ENCODE measurements at regions not wholly inside any gene's neighbourhood (a gene's known extent, or its start where the extent isn't known, plus 50 kb on each side); places are given as distances from the start of the nearest gene placed in this dataset.

- Histone ChIP-seq H3K36me3 (ENCODE audit: insufficient read depth, low read depth, low read length) (0 out of 2 replicates have a peak, but pooled peaks cover 3% of the 10 kb centered on the region), H3K4me1 (ENCODE audit: insufficient read depth, low read length) (no peaks in the 10 kb centered on the region; the same call in 1 of the 2 replicates), H3K9ac (ENCODE audit: low read depth, low read length) (no peak overlapping the region), H3K9me3 (ENCODE audit: insufficient read depth, low read depth, low read length) (peaks cover 46% of the 10 kb centered on the region), H3K27me3 (ENCODE audit: insufficient read depth, low read length) (no peaks in the 10 kb centered on the region), H3K4me3 (ENCODE audit: low read length) (no peak overlapping the region), H3K27ac (ENCODE audit: low read length) (no peak overlapping the region)
Measured at GRCh38 chr10:130396044-130396443, 259.9 kb downstream of the GLRX3 start.

- H3K9me3 ChIP-seq (ENCODE audit: insufficient read depth, low read depth, low read length), result peaks cover 40% of the 10 kb centered on the region
- no peak overlapping the region for H3K9ac ChIP-seq (ENCODE audit: low read depth, low read length)
- 0 out of 2 replicates have a peak, but pooled peaks cover 3% of the 10 kb centered on the region for H3K36me3 ChIP-seq (ENCODE audit: insufficient read depth, low read depth, low read length)
- H3K27me3 ChIP-seq (ENCODE audit: insufficient read depth, low read length), result no peaks in the 10 kb centered on the region
- no peak overlapping the region for H3K27ac ChIP-seq (ENCODE audit: low read length)
- H3K4me1 ChIP-seq (ENCODE audit: insufficient read depth, low read length), result no peaks in the 10 kb centered on the region; the same call in 1 of the 2 replicates
- H3K4me3 ChIP-seq (ENCODE audit: low read length), result no peak overlapping the region
Measured at GRCh38 chr10:130398090-130398994, 262.2 kb downstream of the GLRX3 start.

DNA sequence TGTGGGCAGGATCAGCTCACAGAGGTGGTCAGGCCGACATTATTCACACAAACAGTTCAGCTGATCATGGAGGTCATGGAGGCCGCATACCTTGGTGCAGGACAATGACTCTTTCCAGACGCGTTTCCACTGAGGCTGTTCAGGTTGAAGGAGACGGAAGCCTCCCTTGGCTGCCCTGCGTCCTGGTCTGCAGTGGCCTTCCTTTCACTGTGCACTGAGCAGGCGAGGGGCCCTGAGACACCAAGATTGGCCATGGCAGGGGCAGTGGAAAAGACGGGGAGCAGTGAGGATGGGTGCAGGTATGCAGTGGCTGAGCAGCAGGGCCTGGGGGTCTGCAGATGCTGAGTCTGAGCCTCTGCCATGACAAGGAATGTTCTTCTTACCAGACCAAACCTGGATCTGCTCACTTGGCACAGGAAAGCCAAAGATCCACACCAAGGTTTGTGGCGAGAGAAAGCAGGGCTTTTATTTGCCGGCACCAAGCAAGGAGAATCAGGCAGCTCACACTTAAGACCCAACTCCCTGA is 263.3 kb downstream of the GLRX3 start:
- Histone ChIP-seq H3K9ac (ENCODE audit: low read depth, low read length) (no peak overlapping the region), H3K9me3 (ENCODE audit: insufficient read depth, low read depth, low read length) (peaks cover 28% of the 10 kb centered on the region), H3K27ac (ENCODE audit: low read length) (no peak overlapping the region), H3K27me3 (ENCODE audit: insufficient read depth, low read length) (no peaks in the 10 kb centered on the region), H3K36me3 (ENCODE audit: insufficient read depth, low read depth, low read length) (0 out of 2 replicates have a peak, but pooled peaks cover 3% of the 10 kb centered on the region), H3K4me3 (ENCODE audit: low read length) (no peak overlapping the region), H3K4me1 (ENCODE audit: insufficient read depth, low read length) (no peaks in the 10 kb centered on the region; the same call in 1 of the 2 replicates)

- no peak overlapping the region; the same call in 1 of the 2 replicates for H3K4me3 ChIP-seq (ENCODE audit: low read length)
- 0 out of 2 replicates have a peak, but pooled peaks cover 3% of the 10 kb centered on the region for H3K36me3 ChIP-seq (ENCODE audit: insufficient read depth, low read depth, low read length)
- H3K9ac ChIP-seq (ENCODE audit: low read depth, low read length), result no peak overlapping the region
- H3K4me1 ChIP-seq (ENCODE audit: insufficient read depth, low read length), result no peaks in the 10 kb centered on the region; the same call in 1 of the 2 replicates
- no peaks in the 10 kb centered on the region for H3K27me3 ChIP-seq (ENCODE audit: insufficient read depth, low read length)
- H3K9me3 ChIP-seq (ENCODE audit: insufficient read depth, low read depth, low read length), result peaks cover 15% of the 10 kb centered on the region
- no peak overlapping the region for H3K27ac ChIP-seq (ENCODE audit: low read length)
Measured at GRCh38 chr10:130400890-130401289, 264.7 kb downstream of the GLRX3 start.

- peaks cover 3% of the 10 kb centered on the region; the same call in 1 of the 2 replicates for H3K9me3 ChIP-seq (ENCODE audit: insufficient read depth, low read depth, low read length)
- H3K36me3 ChIP-seq (ENCODE audit: insufficient read depth, low read depth, low read length), result no peaks in the 10 kb centered on the region
- H3K4me3 ChIP-seq (ENCODE audit: low read length), result no peak overlapping the region
- no peak overlapping the region for H3K27ac ChIP-seq (ENCODE audit: low read length)
- no peaks in the 10 kb centered on the region for H3K27me3 ChIP-seq (ENCODE audit: insufficient read depth, low read length)
- H3K4me1 ChIP-seq (ENCODE audit: insufficient read depth, low read length), result no peaks in the 10 kb centered on the region; the same call in 1 of the 2 replicates
- no peak overlapping the region for H3K9ac ChIP-seq (ENCODE audit: low read depth, low read length)
Measured at GRCh38 chr10:130401860-130402765, 265.9 kb downstream of the GLRX3 start.

DNA sequence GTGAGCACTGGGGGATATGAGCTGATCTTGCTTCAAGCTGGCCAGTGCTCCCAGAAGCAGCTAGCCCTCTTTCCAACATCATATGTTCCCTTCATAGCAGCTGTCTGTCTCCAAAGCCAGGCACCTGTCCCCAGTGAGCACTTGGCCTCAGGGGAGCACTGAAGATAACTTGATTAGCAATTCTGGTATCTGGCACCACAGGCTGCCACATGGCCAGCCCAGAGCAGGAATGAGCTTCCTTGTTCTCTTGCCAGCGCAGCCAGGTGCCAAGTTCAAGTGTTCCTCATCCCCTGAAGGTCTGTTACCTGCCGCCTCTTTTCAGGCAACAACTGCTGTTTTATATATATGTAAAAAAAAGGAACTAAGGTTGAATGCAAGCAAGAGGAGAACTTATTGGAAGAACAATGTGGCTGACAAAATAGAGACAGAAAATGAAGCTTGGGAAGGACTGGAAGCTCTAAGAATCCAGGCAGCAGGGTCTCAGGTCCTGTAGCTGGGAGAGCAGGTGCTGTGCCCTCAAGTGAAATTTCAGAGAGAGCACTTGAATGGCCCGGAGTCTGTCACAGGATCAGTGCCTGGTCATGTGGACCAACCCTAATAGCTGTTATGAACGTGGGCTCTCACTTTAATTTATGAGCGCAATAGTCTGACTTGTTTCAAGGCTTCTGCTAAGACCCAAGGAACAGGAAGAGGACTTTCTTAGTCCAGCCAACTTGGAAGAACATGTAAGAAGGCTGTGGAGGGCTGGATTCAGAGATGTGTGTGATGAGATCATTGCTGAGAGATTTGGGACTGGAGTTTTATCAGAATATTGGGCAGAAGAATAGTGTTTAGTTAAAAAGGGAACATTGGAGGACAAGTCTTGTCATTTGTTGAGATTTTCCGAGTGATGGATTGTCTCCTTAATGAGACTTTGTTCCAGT is 267.2 kb downstream of the GLRX3 start:
- Histone ChIP-seq H3K4me3 (ENCODE audit: low read length) (no peak overlapping the region), H3K4me1 (ENCODE audit: insufficient read depth, low read length) (no peaks in the 10 kb centered on the region; the same call in 1 of the 2 replicates), H3K9ac (ENCODE audit: low read depth, low read length) (no peak overlapping the region), H3K27ac (ENCODE audit: low read length) (no peak overlapping the region), H3K36me3 (ENCODE audit: insufficient read depth, low read depth, low read length) (no peaks in the 10 kb centered on the region), H3K27me3 (ENCODE audit: insufficient read depth, low read length) (no peaks in the 10 kb centered on the region), H3K9me3 (ENCODE audit: insufficient read depth, low read depth, low read length) (no peaks in the 10 kb centered on the region)

DNA sequence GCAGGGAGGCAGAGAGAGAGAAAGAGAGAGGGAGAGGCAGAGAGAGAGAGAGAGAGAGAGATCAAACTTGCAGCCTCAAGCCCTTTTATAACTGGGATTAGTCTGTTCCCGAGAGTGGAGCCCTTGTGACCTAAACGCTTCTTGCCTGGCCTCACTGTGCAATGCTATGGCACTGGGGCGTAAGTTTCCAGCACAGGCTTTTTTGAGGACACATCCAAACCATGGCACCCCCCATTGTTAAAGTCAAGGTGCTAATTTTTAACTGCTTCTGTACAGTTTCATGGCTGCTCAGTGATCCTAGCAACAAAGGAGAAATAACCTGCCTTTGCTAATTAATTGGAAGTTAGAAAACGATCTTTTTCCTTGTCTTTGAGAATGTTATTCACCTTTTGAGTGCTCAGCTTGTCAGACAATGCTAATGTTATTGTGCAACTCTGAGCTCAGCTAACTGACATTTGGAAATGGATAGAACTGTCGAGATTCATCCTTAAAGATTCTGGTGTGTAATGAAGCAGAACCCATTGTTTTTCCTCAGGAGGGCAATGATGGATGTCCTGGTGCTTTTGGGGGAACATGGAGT is 268.4 kb downstream of the GLRX3 start:
- Histone ChIP-seq H3K9me3 (ENCODE audit: insufficient read depth, low read depth, low read length) (no peaks in the 10 kb centered on the region), H3K27ac (ENCODE audit: low read length) (no peak overlapping the region), H3K9ac (ENCODE audit: low read depth, low read length) (no peak overlapping the region), H3K27me3 (ENCODE audit: insufficient read depth, low read length) (no peaks in the 10 kb centered on the region), H3K4me1 (ENCODE audit: insufficient read depth, low read length) (no peaks in the 10 kb centered on the region; the same call in 1 of the 2 replicates), H3K4me3 (ENCODE audit: low read length) (no peak overlapping the region), H3K36me3 (ENCODE audit: insufficient read depth, low read depth, low read length) (no peaks in the 10 kb centered on the region)

GRCh38 chr10:130407052-130407451 is 270.9 kb downstream of the GLRX3 start:
- H3K9me3 ChIP-seq (ENCODE audit: insufficient read depth, low read depth, low read length), result no peaks in the 10 kb centered on the region
- no peak overlapping the region for H3K9ac ChIP-seq (ENCODE audit: low read depth, low read length)
- no peaks in the 10 kb centered on the region for H3K36me3 ChIP-seq (ENCODE audit: insufficient read depth, low read depth, low read length)
- no peak overlapping the region for H3K27ac ChIP-seq (ENCODE audit: low read length)
- H3K4me3 ChIP-seq (ENCODE audit: low read length), result no peak overlapping the region
- H3K27me3 ChIP-seq (ENCODE audit: insufficient read depth, low read length), result no peaks in the 10 kb centered on the region
- H3K4me1 ChIP-seq (ENCODE audit: insufficient read depth, low read length), result 0 out of 2 replicates have a peak, but pooled peaks cover 5% of the 10 kb centered on the region

- H3K36me3 ChIP-seq (ENCODE audit: insufficient read depth, low read depth, low read length), result no peaks in the 10 kb centered on the region
- H3K9ac ChIP-seq (ENCODE audit: low read depth, low read length), result no peak overlapping the region
- no peaks in the 10 kb centered on the region for H3K27me3 ChIP-seq (ENCODE audit: insufficient read depth, low read length)
Measured at GRCh38 chr10:130409331-130409730, 273.1 kb downstream of the GLRX3 start.

GRCh38 chr10:130409931-130410330 is 273.7 kb downstream of the GLRX3 start:
- H3K36me3 ChIP-seq (ENCODE audit: insufficient read depth, low read depth, low read length), result no peaks in the 10 kb centered on the region
- no peak overlapping the region for H3K27ac ChIP-seq (ENCODE audit: low read length)
- H3K4me1 ChIP-seq (ENCODE audit: insufficient read depth, low read length), result peaks cover 5% of the 10 kb centered on the region; the same call in 1 of the 2 replicates
- no peak overlapping the region for H3K9ac ChIP-seq (ENCODE audit: low read depth, low read length)
- H3K4me3 ChIP-seq (ENCODE audit: low read length), result no peak overlapping the region
- no peaks in the 10 kb centered on the region for H3K27me3 ChIP-seq (ENCODE audit: insufficient read depth, low read length)
- H3K9me3 ChIP-seq (ENCODE audit: insufficient read depth, low read depth, low read length), result no peaks in the 10 kb centered on the region

More at GRCh38 chr10:130409331-130409730, 273.1 kb downstream of the GLRX3 start:
- Histone ChIP-seq H3K9me3 (ENCODE audit: insufficient read depth, low read depth, low read length) (no peaks in the 10 kb centered on the region), H3K27ac (ENCODE audit: low read length) (no peak overlapping the region), H3K4me3 (ENCODE audit: low read length) (no peak overlapping the region), H3K4me1 (ENCODE audit: insufficient read depth, low read length) (peaks cover 5% of the 10 kb centered on the region; the same call in 1 of the 2 replicates)
